Activated naive CD4-positive, alpha-beta T cell treated with anti-CD3 and anti-CD28 coated beads, Interleukin-2, amount 50 U/mL, for 16 hours (primary cell): ENCODE measurements at regions not wholly inside any gene's neighbourhood (a gene's known extent, or its start where the extent isn't known, plus 50 kb on each side); places are given as distances from the start of the nearest gene placed in this dataset.

Source experiments
- DNase-seq: peaks from one replicate; pipeline ENCODE4 v3.0.0-alpha.2; 2020

DNA sequence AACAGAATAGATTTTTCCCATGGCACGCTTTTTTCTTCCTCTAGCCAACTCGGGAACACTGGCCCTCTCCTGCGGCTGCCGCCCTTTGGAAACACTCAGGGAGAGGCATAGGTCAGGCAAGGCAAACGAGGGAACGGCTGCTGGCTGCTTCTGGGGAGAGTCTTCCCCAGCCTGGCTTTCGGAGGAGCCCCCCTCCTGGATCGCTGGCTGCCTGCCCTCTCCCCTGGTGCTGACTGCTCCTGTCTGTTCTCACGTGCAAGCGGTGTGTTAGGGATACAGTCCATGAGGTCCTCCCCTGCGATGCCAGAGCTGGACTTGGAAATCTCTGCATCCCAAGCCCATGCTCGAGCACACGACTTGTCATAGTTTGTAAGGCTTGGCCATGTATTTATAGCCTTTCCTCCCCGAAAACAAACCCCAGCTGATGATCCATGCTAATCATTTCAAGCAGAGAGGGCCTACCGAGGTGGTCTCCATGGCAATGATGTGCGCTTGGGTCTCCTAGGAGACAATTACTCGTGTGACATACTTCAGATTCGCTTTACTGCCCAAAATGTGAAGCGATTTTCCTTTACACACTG is 315.6 kb upstream of the ATP10A start:
- DNase-seq, result no peak

DNA sequence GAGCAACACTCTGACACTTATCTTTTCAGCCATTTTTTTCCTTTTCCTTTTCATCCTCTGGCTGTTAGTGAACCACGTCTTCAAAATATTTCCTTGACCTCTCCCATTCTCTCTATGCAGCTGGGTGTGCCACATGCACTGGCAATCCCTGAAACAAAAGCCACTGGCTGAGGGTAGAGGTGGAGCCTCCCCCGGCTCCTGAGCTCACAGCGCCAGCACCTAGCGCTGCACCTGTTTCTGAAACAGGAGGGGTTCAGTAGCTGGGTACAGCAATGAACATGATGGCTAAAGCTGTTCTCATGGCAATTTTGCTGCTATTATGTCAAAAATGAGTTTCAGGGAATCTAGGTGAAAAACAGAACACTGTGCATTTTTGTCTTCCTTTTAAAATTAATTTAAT is 314.7 kb upstream of the ATP10A start:
- no peak for DNase-seq

DNA sequence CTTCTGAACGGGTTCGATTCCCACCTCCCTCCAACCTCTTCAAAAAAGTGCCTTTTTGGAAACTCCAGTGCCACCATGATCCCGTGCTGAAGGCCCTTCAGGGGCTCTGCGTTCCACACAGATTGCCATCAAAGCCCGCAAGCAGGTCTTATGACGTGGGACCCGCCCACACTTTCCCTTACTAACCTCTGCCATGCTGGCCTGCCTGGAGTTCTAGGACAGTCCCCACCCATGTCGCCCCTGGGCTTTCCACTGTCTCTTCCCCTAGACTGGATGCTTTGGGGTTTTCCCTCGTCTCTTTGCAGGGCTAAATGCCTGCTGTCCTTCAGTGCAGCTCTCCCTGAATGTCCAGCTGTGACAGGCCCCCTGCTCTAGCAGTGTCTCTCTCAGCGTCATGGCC is 313.7 kb upstream of the ATP10A start:
- DNase-seq, result no peak

DNA sequence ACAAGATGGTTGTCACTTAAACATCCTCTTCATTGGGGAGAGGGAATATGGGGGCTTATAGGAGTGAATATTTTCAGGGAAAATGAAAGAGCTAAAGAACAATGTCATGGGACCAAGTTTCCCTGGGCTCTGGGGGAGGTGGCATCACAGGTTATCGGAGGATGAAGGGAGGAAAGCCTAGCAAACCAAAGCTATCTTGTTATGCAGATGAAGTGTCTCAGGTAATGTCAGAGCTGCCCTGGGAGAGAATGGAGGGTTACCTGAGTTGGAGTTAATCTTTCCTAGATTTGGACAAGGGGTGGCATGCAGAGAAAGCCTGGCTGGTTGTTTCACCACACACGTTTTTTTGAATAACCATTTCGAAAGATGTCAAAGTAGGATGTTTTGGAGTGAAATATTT is 308.1 kb upstream of the ATP10A start:
- DNase-seq, result no peak

DNA sequence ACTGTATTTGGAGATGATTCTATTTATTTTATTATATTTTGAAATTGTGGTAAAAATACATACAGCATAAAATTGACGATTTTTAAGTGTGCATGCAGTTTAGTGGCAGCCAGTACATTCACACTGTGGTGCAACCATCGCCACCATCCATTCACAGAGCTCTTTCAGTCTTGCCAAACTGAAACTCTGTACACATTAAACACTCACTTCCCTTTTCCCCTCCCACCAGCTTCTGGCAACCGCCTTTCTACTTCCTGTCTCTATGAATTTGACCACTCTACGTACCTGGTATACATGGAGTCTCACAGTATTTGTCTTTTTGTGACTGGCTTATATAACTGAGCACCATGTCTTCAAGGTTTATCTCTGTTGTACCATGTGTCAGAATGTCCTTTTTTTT is 303.3 kb upstream of the ATP10A start:
- no peak for DNase-seq

DNA sequence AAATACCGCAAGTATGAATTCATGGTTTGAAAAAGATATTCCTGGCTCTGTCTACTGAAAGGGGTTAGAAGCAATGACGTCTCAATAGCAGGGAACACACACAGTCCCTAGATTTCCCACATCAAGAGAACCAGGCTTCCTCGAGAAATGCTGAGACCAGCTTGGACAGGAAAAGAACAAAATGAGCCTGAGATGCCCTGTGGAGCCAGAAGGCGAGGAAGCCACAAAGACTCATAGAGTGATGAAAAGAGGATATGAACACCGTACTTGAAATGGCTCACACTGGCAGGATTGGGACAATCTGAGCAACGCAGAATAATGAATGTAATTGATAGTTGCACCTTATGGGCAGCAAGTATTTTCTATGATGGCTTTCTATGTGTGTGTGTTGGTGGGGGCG is 302.4 kb upstream of the ATP10A start:
- DNase-seq, result no peak

DNA sequence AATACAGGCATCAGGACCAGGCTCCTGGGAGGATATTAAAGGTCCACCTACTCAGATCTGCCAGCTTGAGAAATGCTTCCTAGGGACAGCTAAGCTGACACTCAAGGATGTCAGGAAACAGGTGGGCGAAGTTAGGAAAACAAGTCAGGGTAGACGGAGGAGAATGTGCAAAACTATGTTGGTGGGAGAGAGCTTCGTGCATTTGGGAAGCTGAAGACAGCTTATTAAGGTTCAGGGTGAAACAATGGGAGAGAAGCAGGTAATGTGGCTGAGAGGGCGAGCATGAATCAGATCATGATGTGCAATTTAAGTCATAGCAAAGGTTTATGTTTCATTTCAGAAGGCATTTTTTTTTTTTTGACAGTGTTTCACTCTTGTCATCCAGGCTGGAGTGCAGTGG is 297.2 kb upstream of the ATP10A start:
- DNase-seq, result no peak

DNA sequence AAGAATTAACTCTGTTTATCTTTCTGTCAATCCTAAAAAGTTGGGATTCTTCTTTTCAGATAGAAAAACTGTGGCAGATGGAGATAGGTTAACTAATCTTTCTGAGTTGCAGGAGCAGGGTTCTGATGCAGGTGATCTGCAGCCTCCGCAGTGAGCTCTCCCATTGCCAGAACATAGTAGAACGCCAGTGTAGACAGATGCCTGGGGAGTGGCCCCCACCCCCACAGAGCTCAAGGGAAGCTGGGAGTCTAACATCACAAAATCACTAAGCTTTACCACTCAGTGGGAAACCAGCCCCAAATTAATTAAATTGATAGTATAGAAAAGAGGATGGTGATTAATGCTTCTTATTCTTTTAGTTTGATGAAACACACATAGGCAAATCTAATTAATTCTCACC is 295.0 kb upstream of the ATP10A start:
- DNase-seq, result no peak

DNA sequence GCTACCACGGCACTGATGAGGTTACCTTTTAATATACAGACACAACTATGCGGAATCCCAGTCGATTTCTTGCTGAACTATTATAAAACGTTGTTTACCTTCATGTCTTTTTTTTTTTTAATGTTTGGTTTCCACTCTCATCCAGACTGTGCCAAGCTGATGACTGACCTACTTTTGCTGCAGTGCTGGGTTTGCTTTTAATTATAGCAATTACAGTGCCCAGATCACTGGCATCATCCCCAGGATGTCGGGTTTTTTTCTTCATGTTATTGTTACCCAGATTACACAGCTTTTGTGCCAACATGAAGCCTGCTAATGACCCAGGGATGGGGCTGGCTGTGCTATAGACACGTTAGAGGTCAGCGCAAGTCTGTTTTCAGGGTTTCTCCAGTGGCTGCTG is 294.0 kb upstream of the ATP10A start:
- no peak for DNase-seq

DNA sequence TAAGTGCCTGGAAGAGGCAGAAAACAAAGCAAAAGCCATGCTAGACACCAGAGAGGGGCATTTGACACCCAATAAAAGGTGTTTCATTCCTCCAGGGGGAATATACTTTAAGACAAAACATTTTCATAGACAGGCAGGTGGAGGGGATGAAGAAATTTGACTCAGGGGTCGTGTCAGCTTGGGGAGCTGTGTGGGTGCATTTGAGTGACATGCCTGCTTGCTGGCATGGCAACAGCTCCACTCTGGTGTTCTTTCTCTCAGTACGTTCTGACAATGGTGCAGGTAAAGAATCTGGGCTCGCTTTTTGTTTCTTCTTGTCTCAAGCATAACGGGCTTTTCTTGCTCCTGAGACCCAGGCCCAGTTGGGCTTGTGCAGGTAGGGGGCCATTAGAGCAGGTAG is 292.9 kb upstream of the ATP10A start:
- DNase-seq, result no peak

DNA sequence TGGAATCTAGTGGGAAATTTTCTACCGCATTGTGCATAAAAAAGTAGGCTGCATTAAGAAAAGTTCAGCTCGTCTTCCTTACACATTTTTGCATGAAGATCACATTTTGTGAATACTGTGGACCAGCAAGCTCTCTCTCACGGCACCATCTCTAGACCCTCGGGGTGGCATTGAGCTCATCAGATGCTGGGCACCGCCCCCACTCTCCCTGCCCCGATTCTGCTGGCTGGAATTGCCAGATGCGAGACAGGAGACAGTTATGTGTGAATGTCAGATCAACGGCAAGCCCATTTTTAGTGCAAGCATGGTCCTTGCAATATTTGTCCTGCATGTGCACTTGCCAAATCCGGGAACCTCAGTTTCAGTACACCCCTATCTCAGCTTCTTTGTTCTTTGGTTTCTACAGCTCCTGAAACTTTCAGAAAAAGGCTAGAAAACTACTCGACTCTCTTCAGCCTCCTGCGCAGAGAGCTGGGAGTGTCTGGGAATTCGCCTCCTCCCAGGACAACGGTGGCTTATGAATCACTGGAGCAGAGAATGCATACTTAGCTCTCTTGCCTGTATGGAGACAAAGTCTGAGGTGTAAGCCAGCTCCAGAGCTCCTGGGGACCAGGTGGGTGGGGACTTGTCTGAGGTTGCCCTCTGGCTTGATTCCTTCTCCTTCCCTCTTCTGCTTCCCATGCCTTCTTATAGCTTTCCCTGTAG is 285.2 kb upstream of the ATP10A start:
- no peak for DNase-seq

DNA sequence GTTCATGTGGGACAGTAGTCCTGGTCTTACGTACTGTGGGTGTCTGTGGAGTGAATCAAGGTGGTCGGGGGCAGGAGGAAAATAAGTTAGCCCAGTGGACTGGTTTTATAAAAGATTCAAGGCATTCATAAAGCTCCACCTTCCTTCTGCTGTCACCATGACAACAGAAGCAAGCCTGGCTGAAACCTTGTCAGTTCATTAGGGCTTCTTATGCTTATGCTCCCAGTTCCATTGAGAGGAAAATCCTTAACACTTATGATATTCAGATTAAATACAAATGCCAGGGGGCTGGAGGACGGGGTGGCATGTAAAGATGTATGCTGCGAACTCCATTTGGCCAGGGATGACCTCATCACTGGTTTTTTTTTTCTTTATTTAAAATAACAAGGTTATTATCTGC is 283.1 kb upstream of the ATP10A start:
- no peak for DNase-seq

DNA sequence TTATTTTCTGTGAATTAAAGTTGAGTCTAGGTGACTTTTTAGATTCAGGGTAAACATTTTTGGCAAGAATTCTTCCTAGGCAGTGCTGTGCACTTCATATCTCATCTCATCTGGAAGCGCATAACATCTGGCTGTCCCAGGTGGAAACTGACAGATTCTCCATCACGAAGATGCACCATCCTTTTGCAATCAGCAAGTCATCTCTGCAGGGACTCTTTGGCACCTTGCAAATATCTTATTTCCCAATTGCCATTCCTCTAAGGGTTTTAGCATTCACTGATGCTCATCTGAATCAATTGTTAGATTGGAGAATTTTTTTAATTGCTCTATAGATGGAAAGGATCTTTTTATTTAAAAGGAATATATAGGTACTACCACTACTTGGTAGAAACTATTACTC is 282.7 kb upstream of the ATP10A start:
- no peak for DNase-seq

DNA sequence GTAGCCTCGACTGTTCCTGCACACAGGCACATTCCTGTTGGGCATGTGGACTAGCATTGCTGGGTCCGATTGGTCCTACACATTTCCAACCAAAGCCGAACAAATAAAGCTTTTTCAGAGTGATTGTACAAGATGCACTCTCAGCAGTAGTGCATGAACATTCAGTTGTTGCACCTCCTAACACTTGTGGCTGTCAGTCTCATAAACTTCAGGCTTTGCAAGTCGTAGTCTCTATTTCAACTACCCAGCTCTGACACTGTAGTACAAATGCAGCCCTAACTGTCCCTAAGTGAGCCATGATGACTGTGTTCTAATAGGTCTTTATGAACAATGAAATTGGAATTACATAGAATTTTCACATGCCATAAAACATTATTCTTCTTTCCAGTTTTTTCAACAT is 281.7 kb upstream of the ATP10A start:
- no peak for DNase-seq

DNA sequence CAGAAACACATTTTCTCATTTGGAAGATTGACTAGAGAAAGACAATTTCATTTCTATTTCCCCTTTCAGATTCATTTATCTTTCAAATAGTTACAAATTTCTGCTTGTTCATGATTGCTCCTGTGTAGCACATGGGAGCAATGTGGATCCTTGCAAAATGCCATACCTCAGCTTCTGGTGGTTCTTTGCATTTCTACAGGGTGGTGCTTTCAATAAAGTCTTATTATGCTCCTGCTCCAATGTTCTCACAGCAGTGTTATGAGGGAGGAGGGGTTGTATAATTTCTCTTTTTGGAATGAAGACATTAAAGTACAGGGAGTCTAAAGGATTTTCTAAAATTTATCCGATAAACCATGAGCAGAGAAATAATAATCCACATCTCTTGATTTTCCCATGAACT is 280.1 kb upstream of the ATP10A start:
- DNase-seq, result no peak

DNA sequence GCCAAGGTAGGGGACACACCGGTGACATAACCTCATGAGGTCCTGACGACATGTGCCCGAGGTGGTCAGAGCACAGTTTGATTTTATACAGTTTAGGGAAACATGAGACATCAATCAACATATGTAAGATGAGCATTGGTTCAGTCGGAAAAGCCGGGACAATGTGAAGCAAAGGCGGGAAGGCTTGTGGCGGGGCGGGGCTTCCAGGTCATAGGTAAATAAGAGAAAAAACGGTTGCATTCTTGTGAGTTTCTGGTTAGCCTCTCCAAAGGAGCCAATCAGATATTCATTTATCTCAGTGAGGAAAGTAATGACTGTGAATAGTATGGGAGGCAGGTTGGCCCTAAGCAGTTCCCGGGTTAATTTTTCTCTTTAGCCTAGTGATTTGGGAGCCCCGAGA is 271.7 kb upstream of the ATP10A start:
- no peak for DNase-seq

DNA sequence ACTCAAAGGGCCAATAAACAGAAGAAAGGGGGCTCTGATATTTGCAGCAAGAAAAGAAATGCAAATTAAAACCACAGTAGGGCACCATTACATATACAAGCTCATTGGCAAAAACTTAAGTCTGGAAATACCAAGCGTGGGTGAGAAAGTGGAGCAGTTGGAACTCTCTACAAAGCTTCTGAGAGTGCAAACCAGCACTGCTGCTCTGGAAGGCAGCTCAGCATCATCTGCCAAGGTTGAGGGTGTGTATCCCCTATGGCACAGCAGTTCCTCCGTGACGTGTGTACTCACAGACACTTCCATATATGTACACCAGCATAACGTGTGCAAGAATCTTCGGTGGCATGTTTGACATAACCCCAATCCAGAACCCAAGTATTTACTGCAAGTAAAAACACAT is 271.0 kb upstream of the ATP10A start:
- no peak for DNase-seq

DNA sequence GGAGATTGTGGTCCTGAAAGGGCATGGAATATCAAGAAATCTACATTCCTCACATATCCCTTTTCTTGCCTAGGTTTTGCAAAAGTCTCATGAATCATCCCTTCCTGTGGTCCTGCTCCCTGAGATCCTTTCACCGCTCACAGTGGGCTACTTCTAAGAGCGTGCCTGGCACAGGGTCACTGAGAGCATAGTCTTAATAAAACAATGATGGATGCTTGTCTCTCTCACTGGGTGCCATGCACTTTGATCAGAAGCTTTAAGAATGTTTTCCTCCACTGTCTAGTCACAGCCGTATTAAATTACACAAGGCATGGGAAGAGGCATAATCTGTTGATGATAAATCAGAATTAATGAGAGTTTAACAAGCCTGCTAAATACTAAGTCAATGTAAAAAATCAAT is 269.7 kb upstream of the ATP10A start:
- DNase-seq, result no peak

DNA sequence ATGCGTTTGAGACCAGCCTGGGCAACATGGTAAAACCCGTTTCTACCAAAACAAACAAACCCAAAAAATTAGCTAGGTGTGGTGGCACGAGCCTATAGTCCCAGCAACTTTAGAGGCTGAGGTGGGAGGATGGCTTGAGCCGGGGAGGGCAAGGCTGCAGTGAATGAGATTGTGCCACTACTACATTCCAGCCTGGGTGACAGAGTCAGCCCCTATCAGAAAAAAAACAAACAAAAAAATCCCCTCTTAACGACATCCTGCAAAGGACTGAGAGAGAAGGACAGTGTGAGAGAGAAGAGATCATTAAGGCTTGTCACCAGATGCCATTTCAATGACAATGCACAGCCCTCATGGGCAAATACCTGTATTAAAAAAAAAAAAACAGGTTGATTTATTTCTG is 266.7 kb upstream of the ATP10A start:
- no peak for DNase-seq

DNA sequence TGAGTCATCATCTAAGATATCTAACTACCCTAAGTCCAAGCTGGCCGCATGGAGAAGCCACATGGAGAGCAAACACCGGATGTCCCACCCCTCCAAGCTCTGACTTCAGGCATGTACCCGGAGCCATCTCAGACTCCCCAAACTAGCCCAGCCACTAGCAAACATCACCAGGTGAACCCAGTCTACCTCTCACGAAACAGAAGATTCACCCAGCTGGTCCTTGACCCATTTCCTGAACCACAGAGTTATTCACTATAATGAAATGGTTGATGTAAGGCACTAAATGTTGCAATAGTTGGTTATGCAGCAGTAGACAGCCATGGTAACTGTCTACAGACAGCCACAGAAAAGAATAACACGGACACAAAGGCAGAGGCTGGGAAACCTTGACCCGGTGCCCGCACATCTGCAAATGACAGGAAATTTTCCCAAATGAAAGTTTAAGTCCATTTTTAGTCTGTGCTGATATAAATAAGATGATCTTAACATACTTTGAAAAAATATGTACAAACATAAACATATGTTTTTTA is 265.5 kb upstream of the ATP10A start:
- no peak for DNase-seq

DNA sequence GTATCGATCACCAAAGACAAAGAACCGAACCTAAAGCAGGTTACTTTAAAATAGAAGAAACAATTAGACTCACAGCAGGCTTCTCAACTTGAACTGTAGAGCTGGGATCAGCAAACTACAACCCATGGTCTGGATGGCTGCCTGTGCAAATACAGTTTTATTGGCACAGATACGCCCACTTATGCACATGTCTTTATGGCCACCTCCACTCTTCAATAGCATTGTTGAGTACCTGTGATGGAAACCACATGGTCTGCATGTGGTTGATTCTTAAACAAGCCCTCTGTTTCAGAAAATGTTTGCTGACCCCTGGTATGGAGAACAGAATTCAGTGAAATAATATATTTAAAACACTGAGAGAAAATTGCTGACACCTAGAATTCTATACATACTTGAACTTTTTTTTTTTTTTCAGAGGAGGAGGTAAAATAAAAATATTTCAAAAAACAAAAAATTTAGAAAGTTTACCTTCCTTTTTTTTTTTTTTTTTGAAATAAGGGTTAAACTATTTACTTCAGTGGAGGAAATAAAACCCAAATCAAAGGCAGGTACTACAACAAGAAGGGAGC is 263.8 kb upstream of the ATP10A start:
- DNase-seq, result no peak

DNA sequence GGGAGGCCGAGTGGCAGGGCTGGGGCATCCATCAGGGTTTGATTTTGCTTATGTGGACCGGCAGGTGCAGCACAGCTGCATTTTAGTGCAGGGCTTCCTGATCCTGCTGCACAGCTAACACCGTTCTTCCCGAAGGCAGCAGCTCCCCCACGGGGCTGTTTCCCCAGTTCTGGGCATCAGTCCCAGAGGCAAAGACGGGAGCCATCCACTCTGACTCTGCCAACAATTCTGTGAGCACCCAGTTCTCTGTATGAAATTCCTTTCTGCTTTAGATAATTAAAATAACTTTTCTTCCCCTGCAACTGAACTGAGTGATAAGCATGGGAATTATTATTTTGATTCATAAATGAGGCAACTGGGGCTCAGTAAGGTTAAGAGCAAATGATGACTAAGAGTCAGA is 262.9 kb upstream of the ATP10A start:
- DNase-seq, result no peak

DNA sequence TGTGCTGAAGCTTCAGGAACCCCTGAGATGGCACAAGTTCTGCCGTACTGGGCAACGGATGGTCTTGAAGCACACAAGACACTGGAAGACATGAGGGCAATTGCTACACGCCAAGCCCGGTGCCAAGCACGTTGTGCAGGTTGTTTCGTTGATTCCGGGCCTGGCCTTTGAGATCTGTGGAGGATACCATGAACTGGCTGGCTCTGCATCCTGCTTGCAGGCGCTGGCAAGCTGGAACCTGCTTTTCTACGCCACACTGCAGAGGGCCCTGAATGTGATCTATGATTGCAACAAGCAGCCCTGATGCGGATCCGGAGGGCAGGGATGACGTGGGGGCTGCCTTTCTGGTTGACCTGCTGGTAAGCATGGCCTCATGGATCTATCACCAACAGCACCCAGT is 262.5 kb upstream of the ATP10A start:
- no peak for DNase-seq

DNA sequence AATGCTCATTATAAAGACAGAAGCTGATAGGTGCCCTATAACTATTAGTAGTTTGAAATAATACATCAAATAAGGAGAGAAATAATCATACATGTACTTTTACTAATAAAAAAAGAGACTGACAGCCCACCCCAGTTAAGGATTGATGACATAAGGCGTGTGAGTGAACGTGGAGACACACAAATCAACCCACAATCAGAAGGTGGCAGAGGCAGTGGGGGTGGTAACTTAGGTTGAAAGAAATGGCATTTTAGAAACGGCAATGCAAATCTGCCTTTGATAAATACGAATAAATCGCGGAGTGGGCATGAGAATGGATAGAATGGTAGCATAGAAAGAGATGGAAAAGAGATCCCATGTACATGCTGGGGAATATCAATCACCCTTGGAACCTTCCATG is 256.2 kb upstream of the ATP10A start:
- no peak for DNase-seq
